Astrocyte of the spinal cord (primary cell): ENCODE measurements at regions not wholly inside any gene's neighbourhood (a gene's known extent, or its start where the extent isn't known, plus 50 kb on each side); places are given as distances from the start of the nearest gene placed in this dataset.
A peak's percentile ranks its signal among the peaks of the same experiment; 100 is the strongest.

Source experiments
- DNase-seq: peaks from one replicate; pipeline ENCODE4 v3.0.0; 2011; ENCODE audit warnings: low read depth, low spot score
- H3K4me3 ChIP-seq: 2 replicates; pipeline ENCODE4 v1.5.1; 2011; ENCODE audit warnings: low read depth, mild to moderate bottlenecking, low read length, moderate library complexity
- CTCF ChIP-seq: IDR thresholded peaks from 2 replicates; pipeline ENCODE4 v1.5.1; 2012; ENCODE audit warnings: low read depth, mild to moderate bottlenecking, low read length, inconsistent platforms
- in situ Hi-C: cut with HindIII; loops from 2 replicates; pipeline ENCODE4 v1.10.0; 2017; ENCODE audit warnings: low sequenced_read_pairs

GRCh38 chr11:11740073-11740702 lies 101.6 kb upstream of the USP47 start:
- no peak overlapping the region for H3K4me3 ChIP-seq
- no peak for TF ChIP-seq CTCF
- DNase-seq, result no peak
- in situ Hi-C loops, result no loop called here

- no peak for DNase-seq
- in situ Hi-C loops, result no loop called here
- no peak overlapping the region for H3K4me3 ChIP-seq
- no peak for TF ChIP-seq CTCF
Observed at GRCh38 chr11:11738370-11738769, 103.4 kb upstream of the USP47 start.

- no peak overlapping the region for H3K4me3 ChIP-seq
- no peak for TF ChIP-seq CTCF
- DNase-seq, result no peak
- in situ Hi-C loops, result no loop called here
Observed at GRCh38 chr11:11735586-11735985, 106.2 kb upstream of the USP47 start.

GRCh38 chr11:11733246-11733747 lies 108.5 kb upstream of the USP47 start:
- in situ Hi-C loops, result no loop called here

GRCh38 chr11:11732116-11732515 lies 109.7 kb upstream of the USP47 start:
- no peak for TF ChIP-seq CTCF
- peak; percentile 7 for DNase-seq
- in situ Hi-C loops, result no loop called here
- no peak overlapping the region for H3K4me3 ChIP-seq

More at GRCh38 chr11:11733246-11733747, 108.5 kb upstream of the USP47 start:
- no peak overlapping the region for H3K4me3 ChIP-seq
- TF ChIP-seq CTCF, result no peak
- no peak for DNase-seq

GRCh38 chr11:11731311-11732083 lies 109.7 kb upstream of the GALNT18 start:
- no peak for TF ChIP-seq CTCF
- no peak overlapping the region for H3K4me3 ChIP-seq
- in situ Hi-C loops, result no loop called here
- peak; percentile 55 for DNase-seq
